CD14-positive monocyte (primary cell): ENCODE measurements at regions not wholly inside any gene's neighbourhood (a gene's known extent, or its start where the extent isn't known, plus 50 kb on each side); places are given as distances from the start of the nearest gene placed in this dataset.

Experiments used
- DNase-seq, 3 donors: peaks; one replicate each; pipeline ENCODE4 v3.0.0-alpha.2; 2011 to 2022
- H2AFZ ChIP-seq: 2 replicates; pipeline ENCODE4 v1.6.0; 2012; ENCODE audit warnings: mild to moderate bottlenecking, low read depth, low read length, inconsistent platforms; ENCODE audit not compliant: insufficient read depth, poor library complexity, severe bottlenecking
- H3K27ac ChIP-seq, 2 donors: 1 replicate in 1 of 2; 2 replicates in 1 of 2; pipeline ENCODE4 v1.5.1; 2012 to 2013; ENCODE audit warnings: low read length in 2 of 2, control low read depth in 1 of 2, inconsistent platforms in 1 of 2, low read depth in 1 of 2, mild to moderate bottlenecking in 1 of 2
- H3K27me3 ChIP-seq, 2 donors: one replicate each; pipeline versions ENCODE4 v1.6.0 to v1.6.1; 2011 to 2013; ENCODE audit warnings: low read length in 2 of 2; ENCODE audit not compliant: control insufficient read depth in 2 of 2, insufficient read depth in 2 of 2
- H3K36me3 ChIP-seq, 2 donors: replicated peaks in 1 of 2; 1 replicate in 1 of 2; 2 replicates in 1 of 2; pipeline versions ENCODE4 v1.5.1 to v1.6.1; 2012 to 2013; ENCODE audit warnings: low read length in 2 of 2, control low read depth in 1 of 2, inconsistent platforms in 1 of 2, mild to moderate bottlenecking in 1 of 2; ENCODE audit not compliant: insufficient read depth in 2 of 2, control insufficient read depth in 1 of 2
- H3K4me1 ChIP-seq, 2 donors: 1 replicate in 1 of 2; 2 replicates in 1 of 2; pipeline versions ENCODE4 v1.5.1 to v1.6.1; 2012 to 2013; ENCODE audit warnings: low read length in 2 of 2, control low read depth in 1 of 2, inconsistent platforms in 1 of 2, mild to moderate bottlenecking in 1 of 2, moderate library complexity in 1 of 2; ENCODE audit not compliant: insufficient read depth in 2 of 2, control insufficient read depth in 1 of 2
- H3K4me2 ChIP-seq: replicated peaks from 2 replicates; pipeline ENCODE3; 2012; ENCODE audit warnings: low read length, moderate library complexity, mild to moderate bottlenecking; ENCODE audit not compliant: poor library complexity, severe bottlenecking; ENCODE audit errors: extremely low read depth
- H3K4me3 ChIP-seq, 3 experiments: fragments of 200-600 bp in 1 of 3; sonication (generic) in 1 of 3; replicated peaks in 1 of 3; 1 replicate in 2 of 3; 2 replicates in 1 of 3; pipeline ENCODE4 v1.5.1; 2011 to 2013; ENCODE audit warnings: low read length in 3 of 3, mild to moderate bottlenecking in 3 of 3, control low read depth in 2 of 3, low read depth in 2 of 3, inconsistent platforms in 1 of 3, moderate library complexity in 1 of 3
- H3K79me2 ChIP-seq: 2 replicates; pipeline ENCODE4 v1.6.0; 2012; ENCODE audit warnings: mild to moderate bottlenecking, control low read depth, inconsistent platforms, low read length, moderate library complexity; ENCODE audit not compliant: insufficient read depth
- H3K9ac ChIP-seq: 2 replicates; pipeline ENCODE4 v1.6.0; 2017; ENCODE audit warnings: low read length, mild to moderate bottlenecking; ENCODE audit not compliant: insufficient read depth, poor library complexity, severe bottlenecking
- H3K9me3 ChIP-seq, 2 donors: replicated peaks in 1 of 2; 1 replicate in 1 of 2; 2 replicates in 1 of 2; pipeline versions ENCODE4 v1.5.1 to v1.6.1; 2012 to 2013; ENCODE audit warnings: low read length in 2 of 2, control low read depth in 1 of 2; ENCODE audit not compliant: control insufficient read depth in 1 of 2, insufficient read depth in 1 of 2
- H4K20me1 ChIP-seq: 2 replicates; pipeline ENCODE4 v1.6.0; 2012; ENCODE audit warnings: mild to moderate bottlenecking, low read length, control low read depth, moderate library complexity; ENCODE audit not compliant: insufficient read depth
- H3K27ac Mint-ChIP-seq, 7 donors: one replicate each; pipeline ENCODE4 v1.8.0; 2020; ENCODE audit warnings: mild to moderate bottlenecking in 7 of 7, mixed read lengths in 7 of 7, moderate library complexity in 6 of 7, inconsistent platforms in 2 of 7
- H3K27me3 Mint-ChIP-seq, 3 donors: one replicate each; pipeline ENCODE4 v1.8.0; 2021 to 2022; ENCODE audit warnings: low read depth in 3 of 3, mild to moderate bottlenecking in 3 of 3, mixed read lengths in 3 of 3, moderate library complexity in 3 of 3, inconsistent platforms in 1 of 3
- H3K36me3 Mint-ChIP-seq, 2 donors: one replicate each; pipeline ENCODE4 v1.8.0; 2020; ENCODE audit warnings: mixed read lengths in 2 of 2, inconsistent platforms in 1 of 2, mild to moderate bottlenecking in 1 of 2
- H3K4me1 Mint-ChIP-seq: one replicate; pipeline ENCODE4 v1.8.0; 2020; ENCODE audit warnings: mild to moderate bottlenecking, mixed read lengths
- H3K4me3 Mint-ChIP-seq, 2 donors: one replicate each; pipeline ENCODE4 v1.8.0; 2020; ENCODE audit warnings: mild to moderate bottlenecking in 2 of 2, mixed read lengths in 2 of 2, moderate library complexity in 1 of 2
- H3K9me3 Mint-ChIP-seq, 7 donors: one replicate each; pipeline ENCODE4 v1.8.0; 2020 to 2022; ENCODE audit warnings: mixed read lengths in 7 of 7, mild to moderate bottlenecking in 6 of 7, moderate library complexity in 6 of 7, inconsistent platforms in 2 of 7
- CTCF ChIP-seq: fragments of 200-600 bp; IDR thresholded peaks from one replicate; pipeline ENCODE4 v1.8.0; 2022; ENCODE audit warnings: antibody characterized with exemption, mild to moderate bottlenecking
- WGBS: methylation state at CpG from one replicate; pipeline ENCODE4 v1.1.5; 2013; ENCODE audit warnings: missing lambda C conversion rate; ENCODE audit not compliant: insufficient coverage; 5-methylcytosine and 5-hydroxymethylcytosine counted together
- intact Hi-C, 2 donors: fragments of 100-400 bp; cut with micrococcal nuclease; formaldehyde crosslinking; loops; one replicate each; pipeline versions ENCODE4 v1.15.0 to v1.15.1; 2023

GRCh38 chr5:27639005-27639612, 600.7 kb upstream of the CDH9 start:
- Histone ChIP-seq H3K9me3 (peaks cover 4 to 7% of the 10 kb centered on the region in 2 donors), H3K4me2 (no peak overlapping the region), H3K4me3 (no peak overlapping the region), H3K36me3 (no peaks in the 10 kb centered on the region), H3K9ac (no peak overlapping the region), H3K4me1 (no peaks in the 10 kb centered on the region), H3K27me3 (no peaks in the 10 kb centered on the region), H3K27ac (no peak overlapping the region), H2AFZ (no peak overlapping the region), H4K20me1 (no peaks in the 10 kb centered on the region), H3K79me2 (no peaks in the 10 kb centered on the region)
- Mint-ChIP-seq H3K9me3 (peaks cover 2 to 13% (median 4%) of the 10 kb centered on the region in 7 donors), H3K4me1 (no peaks in the 10 kb centered on the region), H3K27me3 (no peaks in the 10 kb centered on the region), H3K4me3 (no peak overlapping the region), H3K27ac (no peak overlapping the region), H3K36me3 (no peaks in the 10 kb centered on the region)
- TF ChIP-seq CTCF = no peak
- DNase-seq = no peak
- intact Hi-C loops = no loop called here
- WGBS = 90% methylated on average over 4 of the region's 6 CpGs

- H3K4me2 ChIP-seq = no peak overlapping the region
- H3K36me3 ChIP-seq = no peaks in the 10 kb centered on the region
- Mint-ChIP-seq H3K4me3 (no peak overlapping the region), H3K4me1 (no peaks in the 10 kb centered on the region), H3K9me3 (peaks cover 0 to 13% (median 8%) of the 10 kb centered on the region in 7 donors), H3K27ac (no peak overlapping the region), H3K36me3 (no peaks in the 10 kb centered on the region), H3K27me3 (no peaks in the 10 kb centered on the region)
- no peak overlapping the region for H3K4me3 ChIP-seq
- peaks cover 7 to 9% of the 10 kb centered on the region in 2 donors for H3K9me3 ChIP-seq
- no peaks in the 10 kb centered on the region for H3K4me1 ChIP-seq
- no peak for DNase-seq
- intact Hi-C loops = no loop called here
- no peak overlapping the region for H3K9ac ChIP-seq
- no peak overlapping the region for H3K27ac ChIP-seq
- WGBS = no CpG with 5 or more reads among the region's 2 CpGs
- no peaks in the 10 kb centered on the region for H4K20me1 ChIP-seq
- no peaks in the 10 kb centered on the region for H3K27me3 ChIP-seq
- no peak for TF ChIP-seq CTCF
- no peaks in the 10 kb centered on the region for H3K79me2 ChIP-seq
- no peak overlapping the region for H2AFZ ChIP-seq
Observed at GRCh38 chr5:27619982-27620381, 581.6 kb upstream of the CDH9 start.
